KMS-11 (cell line): ENCODE measurements at regions not wholly inside any gene's neighbourhood (a gene's known extent, or its start where the extent isn't known, plus 50 kb on each side); places are given as distances from the start of the nearest gene placed in this dataset.

Experiments
- H2AFZ ChIP-seq: fragments of 200-600 bp; sonication (generic); 2 replicates; pipeline ENCODE4 v1.6.1; 2016; ENCODE audit warnings: antibody characterized with exemption, mixed run types, low read depth
- H3K27ac ChIP-seq: fragments of 200-600 bp; sonication (generic); 2 replicates; pipeline ENCODE4 v1.6.1; 2016; ENCODE audit warnings: mild to moderate bottlenecking, mixed run types
- H3K27me3 ChIP-seq: fragments of 200-600 bp; sonication (generic); 2 replicates; pipeline ENCODE4 v1.6.1; 2017; ENCODE audit warnings: mild to moderate bottlenecking, low read depth, mixed run types, moderate library complexity; ENCODE audit not compliant: insufficient read depth
- H3K36me3 ChIP-seq: fragments of 200-600 bp; sonication (generic); 2 replicates; pipeline ENCODE4 v1.6.1; 2017; ENCODE audit warnings: mild to moderate bottlenecking, mixed run types; ENCODE audit not compliant: insufficient read depth
- H3K4me1 ChIP-seq: fragments of 200-600 bp; sonication (generic); 2 replicates; pipeline ENCODE4 v1.6.1; 2016; ENCODE audit warnings: mild to moderate bottlenecking, low read depth, mixed run types; ENCODE audit not compliant: poor library complexity, severe bottlenecking
- H3K4me2 ChIP-seq: fragments of 200-600 bp; sonication (generic); 2 replicates; pipeline ENCODE4 v1.7.0; 2016; ENCODE audit warnings: mild to moderate bottlenecking, mixed run types
- H3K4me3 ChIP-seq: fragments of 200-600 bp; sonication (generic); IDR thresholded peaks from 2 replicates; pipeline ENCODE4 v1.6.1; 2017; ENCODE audit warnings: low read depth, low read length, mixed read lengths; ENCODE audit not compliant: insufficient read depth
- H3K79me2 ChIP-seq: fragments of 200-600 bp; sonication (generic); 2 replicates; pipeline ENCODE4 v1.6.1; 2016; ENCODE audit warnings: low read depth, mixed run types; ENCODE audit not compliant: insufficient read depth
- H3K9ac ChIP-seq: fragments of 200-600 bp; sonication (generic); 2 replicates; pipeline ENCODE4 v1.6.1; 2016; ENCODE audit warnings: mild to moderate bottlenecking, mixed run types
- H4K20me1 ChIP-seq: fragments of 200-600 bp; sonication (generic); 2 replicates; pipeline ENCODE4 v1.6.1; 2016; ENCODE audit warnings: mild to moderate bottlenecking, mixed run types; ENCODE audit not compliant: insufficient read depth
- CTCF ChIP-seq: fragments of 200-600 bp; sonication (generic); conservative IDR thresholded peaks from 2 replicates; pipeline ENCODE4 v1.6.1; 2017; ENCODE audit warnings: low read depth, mild to moderate bottlenecking, antibody characterized with exemption, low read length, moderate library complexity, mixed read lengths

- Histone ChIP-seq H4K20me1 (no peaks in the 10 kb centered on the region), H3K4me2 (no peak overlapping the region), H3K27ac (no peak overlapping the region), H3K36me3 (no peaks in the 10 kb centered on the region), H3K4me3 (no peak overlapping the region), H3K4me1 (no peaks in the 10 kb centered on the region), H3K9ac (no peak overlapping the region), H3K79me2 (no peaks in the 10 kb centered on the region), H3K27me3 (no peaks in the 10 kb centered on the region), H2AFZ (no peak overlapping the region)
- TF ChIP-seq CTCF: no peak
Measured at GRCh38 chr5:12245429-12245828, 341.2 kb upstream of the CTNND2 start.

GRCh38 chr5:12242950-12243888, 339.0 kb upstream of the CTNND2 start:
- no peak overlapping the region for H3K4me2 ChIP-seq
- H3K36me3 ChIP-seq: no peaks in the 10 kb centered on the region
- no peaks in the 10 kb centered on the region for H4K20me1 ChIP-seq
- H3K79me2 ChIP-seq: no peaks in the 10 kb centered on the region
- no peak overlapping the region for H3K4me3 ChIP-seq
- no peak overlapping the region for H2AFZ ChIP-seq
- no peak overlapping the region for H3K27ac ChIP-seq
- TF ChIP-seq CTCF: no peak
- no peak overlapping the region for H3K9ac ChIP-seq
- no peaks in the 10 kb centered on the region for H3K27me3 ChIP-seq
- H3K4me1 ChIP-seq: no peaks in the 10 kb centered on the region

GRCh38 chr5:12237837-12238575, 333.8 kb upstream of the CTNND2 start:
- H3K4me1 ChIP-seq: no peaks in the 10 kb centered on the region
- no peaks in the 10 kb centered on the region for H3K36me3 ChIP-seq
- H3K4me2 ChIP-seq: no peak overlapping the region
- H4K20me1 ChIP-seq: no peaks in the 10 kb centered on the region
- no peak overlapping the region for H2AFZ ChIP-seq
- H3K27me3 ChIP-seq: no peaks in the 10 kb centered on the region
- no peaks in the 10 kb centered on the region for H3K79me2 ChIP-seq
- no peak overlapping the region for H3K27ac ChIP-seq
- H3K4me3 ChIP-seq: no peak overlapping the region
- H3K9ac ChIP-seq: no peak overlapping the region
- TF ChIP-seq CTCF: no peak

GRCh38 chr5:12230659-12231058, 326.4 kb upstream of the CTNND2 start:
- TF ChIP-seq CTCF: no peak
- Histone ChIP-seq H3K27ac (no peak overlapping the region), H3K27me3 (no peaks in the 10 kb centered on the region), H3K4me2 (no peak overlapping the region), H4K20me1 (no peaks in the 10 kb centered on the region), H3K4me1 (no peaks in the 10 kb centered on the region), H3K9ac (no peak overlapping the region), H3K4me3 (no peak overlapping the region), H3K79me2 (no peaks in the 10 kb centered on the region), H2AFZ (no peak overlapping the region), H3K36me3 (no peaks in the 10 kb centered on the region)
